GM12878 (cell line): ENCODE measurements at regions not wholly inside any gene's neighbourhood (a gene's known extent, or its start where the extent isn't known, plus 50 kb on each side); places are given as distances from the start of the nearest gene placed in this dataset.

Source experiments
- ATAC-seq: fragments of 200-7000 bp; cut with Tn5 transposase; 3 replicates; pipeline ENCODE4 v1.9.1; 2020; ENCODE audit warnings: mild to moderate bottlenecking, moderate library complexity
- BruUV-seq: library from RNA; stranded (reverse); fragments of 400-500 nt; replicated peaks from 2 replicates; lab custom pipeline; 2021; lab: Mats Ljungman, UMichigan
- CTCF ChIA-PET: fragments of 300-600 bp; sonication (Branson Sonifier 250); formaldehyde crosslinking; extraction: SDS; loops from one replicate; lab custom pipeline; 2021; ENCODE audit warnings: inconsistent platforms; lab: Yijun Ruan, JAX
- POLR2A ChIA-PET: fragments of 350-600 bp; formaldehyde crosslinking; extraction: SDS; loops from one replicate; lab custom pipeline; 2021; ENCODE audit warnings: inconsistent platforms; lab: Charles Lee
- RAD21 ChIA-PET: fragments of 300-600 bp; sonication (Branson Sonifier 250); formaldehyde crosslinking; loops from one replicate; lab custom pipeline; 2023; ENCODE audit warnings: antibody characterized with exemption; ENCODE audit not compliant: unreplicated experiment; lab: Charles Lee
- SMC1A ChIA-PET: fragments of 300-600 bp; sonication (Branson Sonifier 250); formaldehyde crosslinking; loops from one replicate; lab custom pipeline; 2023; ENCODE audit not compliant: unreplicated experiment, uncharacterized antibody; lab: Charles Lee
- DNase-seq: peaks from one replicate; pipeline ENCODE4 v3.0.0-alpha.2; 2011; ENCODE audit warnings: low read depth, low spot score
- FAIRE-seq: peaks from 3 replicates; lab custom pipeline; 2011; peaks lifted over from hg19 to GRCh38; lab: Jason Lieb, UNC
- H2AFZ ChIP-seq: 2 replicates; pipeline ENCODE4 v1.6.0; 2011; ENCODE audit warnings: low read depth, low read length, control low read depth; ENCODE audit not compliant: control insufficient read depth
- H3K27ac ChIP-seq: 2 replicates; pipeline ENCODE4 v1.5.1; 2011; ENCODE audit warnings: control low read depth; ENCODE audit not compliant: control insufficient read depth, insufficient read depth
- H3K27me3 ChIP-seq, 2 experiments: replicated peaks in 1 of 2; 2 replicates each; pipeline versions ENCODE4 v1.6.0 to v1.6.1; 2011; ENCODE audit warnings: low read length in 1 of 2; ENCODE audit not compliant: control insufficient read depth in 2 of 2, insufficient read depth in 2 of 2
- H3K36me3 ChIP-seq, 2 experiments: 2 replicates each; pipeline ENCODE4 v1.5.1; 2011; ENCODE audit warnings: low read length in 1 of 2; ENCODE audit not compliant: control insufficient read depth in 2 of 2, insufficient read depth in 2 of 2
- H3K4me1 ChIP-seq: 2 replicates; pipeline ENCODE4 v1.6.1; 2011; ENCODE audit warnings: mild to moderate bottlenecking, low read length, moderate library complexity, mixed read lengths; ENCODE audit not compliant: control insufficient read depth, insufficient read depth
- H3K4me2 ChIP-seq: 2 replicates; pipeline ENCODE4 v1.6.0; 2011; ENCODE audit warnings: control low read depth; ENCODE audit not compliant: control insufficient read depth, insufficient read depth
- H3K4me3 ChIP-seq: fragments of 200-600 bp; sonication (generic); 2 replicates; pipeline ENCODE4 v1.5.1; 2016
- H3K79me2 ChIP-seq: 2 replicates; pipeline ENCODE4 v1.6.0; 2011; ENCODE audit warnings: low read length; ENCODE audit not compliant: control insufficient read depth, insufficient read depth
- H3K9ac ChIP-seq: 2 replicates; pipeline ENCODE4 v1.8.0; 2011; ENCODE audit warnings: low read length, control low read depth, mixed read lengths; ENCODE audit not compliant: control insufficient read depth, insufficient read depth
- H3K9me3 ChIP-seq: replicated peaks from 3 replicates; pipeline ENCODE4 v1.5.1; 2011; ENCODE audit warnings: mild to moderate bottlenecking, low read length; ENCODE audit not compliant: control insufficient read depth, insufficient read depth
- H4K20me1 ChIP-seq: 2 replicates; pipeline ENCODE4 v1.6.0; 2011; ENCODE audit not compliant: control insufficient read depth, insufficient read depth
- DPF2 ChIP-seq: fragments of 450-650 bp; IDR thresholded peaks from 2 replicates; pipeline ENCODE4 v1.6.1; 2017; ENCODE audit warnings: mild to moderate bottlenecking
- IKZF1 ChIP-seq: fragments of 450-650 bp; conservative IDR thresholded peaks from 2 replicates; pipeline ENCODE4 v1.6.1; 2017; ENCODE audit warnings: antibody characterized with exemption, mild to moderate bottlenecking
- JUNB ChIP-seq: IDR thresholded peaks from 2 replicates; pipeline ENCODE4 v1.6.1; 2016; ENCODE audit warnings: antibody characterized with exemption, mild to moderate bottlenecking
- MYB ChIP-seq: fragments of 150-350 bp; IDR thresholded peaks from 2 replicates; pipeline ENCODE4 v1.6.1; 2014; ENCODE audit warnings: mild to moderate bottlenecking, low read depth, low read length, borderline replicate concordance
- NFYB ChIP-seq: IDR thresholded peaks from 2 replicates; pipeline ENCODE4 v1.6.1; 2011; ENCODE audit warnings: low read depth, mild to moderate bottlenecking, low read length, improper control_type of control experiment, moderate library complexity; ENCODE audit not compliant: insufficient read depth
- NKRF ChIP-seq: fragments of 450-650 bp; conservative IDR thresholded peaks from 2 replicates; pipeline ENCODE4 v1.6.1; 2017; ENCODE audit warnings: mild to moderate bottlenecking, moderate library complexity
- NR2F1 ChIP-seq: fragments of 450-650 bp; conservative IDR thresholded peaks from 2 replicates; pipeline ENCODE4 v1.6.1; 2017; ENCODE audit warnings: mild to moderate bottlenecking
- PKNOX1 ChIP-seq: fragments of 450-650 bp; IDR thresholded peaks from 2 replicates; pipeline ENCODE4 v1.6.1; 2016; ENCODE audit warnings: mild to moderate bottlenecking
- REST ChIP-seq: IDR thresholded peaks from 2 replicates; pipeline ENCODE4 v1.6.1; 2012; ENCODE audit warnings: mild to moderate bottlenecking, low read depth, low read length
- SKIL ChIP-seq: fragments of 450-650 bp; IDR thresholded peaks from 2 replicates; pipeline ENCODE4 v1.6.1; 2017; ENCODE audit warnings: mild to moderate bottlenecking, low read depth, inconsistent platforms; ENCODE audit not compliant: poor library complexity, severe bottlenecking
- SMC3 ChIP-seq: IDR thresholded peaks from 2 replicates; pipeline ENCODE4 v1.6.1; 2011; ENCODE audit warnings: low read length, improper control_type of control experiment, borderline replicate concordance
- YY1 ChIP-seq: IDR thresholded peaks from 2 replicates; pipeline ENCODE4 v1.6.1; 2011; ENCODE audit warnings: low read depth, mild to moderate bottlenecking, low read length
- WGBS: methylation state at CpG from one replicate; pipeline ENCODE4 v1.1.6; 2016; ENCODE audit warnings: low lambda C conversion rate; ENCODE audit not compliant: insufficient replicate concordance, insufficient coverage; ENCODE audit errors: missing lambda C conversion rate; 5-methylcytosine and 5-hydroxymethylcytosine counted together
- in situ Hi-C: fragments of 300-500 bp; cut with MboI; formaldehyde crosslinking; loops from 9 replicates; pipeline ENCODE4 v1.14.3; 2018; ENCODE audit warnings: mixed read lengths
- intact Hi-C: fragments of 100-400 bp; cut with micrococcal nuclease; formaldehyde crosslinking; loops from one replicate; pipeline ENCODE4 v1.14.2; 2022; ENCODE audit not compliant: unreplicated experiment

- TF ChIP-seq SMC3 (no peak), IKZF1 (no peak), NR2F1 (no peak), REST (no peak)
Observed at GRCh38 chr1:81699234-81699633, 101.5 kb upstream of the ADGRL2 start (continued).

- ChIA-PET CTCF (interaction anchor here (1.3 to 1.8 kb wide), 2 partner anchors 13 to 146 kb away, joined by 3 to 5 read pairs; no protein-coding TSS in a partner anchor), SMC1A (interaction anchor here (0.5 to 1.3 kb wide), 5 partner anchors 11 to 145 kb away, joined by 3 to 8 read pairs (median 3); no protein-coding TSS in a partner anchor), RAD21 (interaction anchor here (0.7 kb wide), 1 partner anchor 59 kb away, joined by 3 read pairs; no protein-coding TSS in a partner anchor), POLR2A (interaction anchor here (0.6 to 1.0 kb wide), 2 partner anchors 12 to 49 kb away, joined by 4 to 6 read pairs; no protein-coding TSS in a partner anchor)
- 40% methylated on average over 3 of the region's 3 CpGs for WGBS
- intact Hi-C loops (no loop called here), in situ Hi-C loops (no loop called here)
- H2AFZ ChIP-seq, result no peak overlapping the region
- no peaks in the 10 kb centered on the region for H3K79me2 ChIP-seq
- no peak overlapping the region for H3K9ac ChIP-seq
- FAIRE-seq, result no peak
- H3K36me3 ChIP-seq, result no peaks in the 10 kb centered on the region
- H3K4me3 ChIP-seq, result no peak overlapping the region
- H4K20me1 ChIP-seq, result no peaks in the 10 kb centered on the region
- H3K9me3 ChIP-seq, result no peaks in the 10 kb centered on the region
- H3K27me3 ChIP-seq, result no peaks in the 10 kb centered on the region
- H3K4me2 ChIP-seq, result no peak overlapping the region
- no peaks in the 10 kb centered on the region for H3K4me1 ChIP-seq
- ATAC-seq, result no peak
- no peak overlapping the region for H3K27ac ChIP-seq
- no peak for DNase-seq
- BruUV-seq, result no TSS peak
- TF ChIP-seq SKIL (no peak), YY1 (no peak), MYB (no peak), PKNOX1 (no peak), DPF2 (no peak), NKRF (no peak), JUNB (no peak), NFYB (no peak)
Observed at GRCh38 chr1:81695741-81696140, 105.0 kb upstream of the ADGRL2 start.
